ENCODE measurements at regions not wholly inside any gene's neighbourhood (a gene's known extent, or its start where the extent isn't known, plus 50 kb on each side); places are given as distances from the start of the nearest gene placed in this dataset.

- H3K27me3 ChIP-seq (ENCODE audit: insufficient read depth, low read depth): no peaks in the 10 kb centered on the region
- no peak overlapping the region for H3K9ac ChIP-seq
- TF ChIP-seq CTCF (conservative IDR thresholded peaks at IDR 0.05; ENCODE audit: low read depth, low read length): no peak
- H4K20me1 ChIP-seq (ENCODE audit: insufficient read depth): no peaks in the 10 kb centered on the region
- H2AFZ ChIP-seq (ENCODE audit: low read depth): no peak overlapping the region
- no peaks in the 10 kb centered on the region for H3K36me3 ChIP-seq (ENCODE audit: insufficient read depth)
- H3K79me2 ChIP-seq (ENCODE audit: insufficient read depth, low read depth): no peaks in the 10 kb centered on the region
- no peak overlapping the region for H3K4me2 ChIP-seq
- peaks cover 2% of the 10 kb centered on the region for H3K4me1 ChIP-seq (ENCODE audit: low read depth, poor library complexity, severe bottlenecking)
- H3K27ac ChIP-seq: no peak overlapping the region
- H3K4me3 ChIP-seq (IDR thresholded peaks at IDR 0.05; ENCODE audit: insufficient read depth, low read depth, low read length): no peak overlapping the region
These were observed 392.3 kb downstream of the DMAC1 start for GRCh38 chr9:7407246-7407645.

- Histone ChIP-seq H3K4me1 (ENCODE audit: low read depth, poor library complexity, severe bottlenecking) (peaks cover 5% of the 10 kb centered on the region), H4K20me1 (ENCODE audit: insufficient read depth) (no peaks in the 10 kb centered on the region), H3K4me3 (IDR thresholded peaks at IDR 0.05; ENCODE audit: insufficient read depth, low read depth, low read length) (no peak overlapping the region), H3K36me3 (ENCODE audit: insufficient read depth) (no peaks in the 10 kb centered on the region), H3K27me3 (ENCODE audit: insufficient read depth, low read depth) (no peaks in the 10 kb centered on the region), H3K79me2 (ENCODE audit: insufficient read depth, low read depth) (no peaks in the 10 kb centered on the region), H2AFZ (ENCODE audit: low read depth) (no peak overlapping the region), H3K9ac (no peak overlapping the region), H3K4me2 (no peak overlapping the region), H3K27ac (no peak overlapping the region)
- TF ChIP-seq CTCF (conservative IDR thresholded peaks at IDR 0.05; ENCODE audit: low read depth, low read length): no peak
These were observed 393.5 kb downstream of the DMAC1 start for GRCh38 chr9:7405924-7406604.

- Histone ChIP-seq H3K27ac (no peak overlapping the region), H3K27me3 (ENCODE audit: insufficient read depth, low read depth) (no peaks in the 10 kb centered on the region)
These were observed 395.6 kb downstream of the DMAC1 start for GRCh38 chr9:7403839-7404487.

GRCh38 chr9:7403028-7403389 is 396.6 kb downstream of the DMAC1 start:
- H4K20me1 ChIP-seq (ENCODE audit: insufficient read depth): no peaks in the 10 kb centered on the region
- peaks cover 5% of the 10 kb centered on the region for H3K4me1 ChIP-seq (ENCODE audit: low read depth, poor library complexity, severe bottlenecking)
- H3K27me3 ChIP-seq (ENCODE audit: insufficient read depth, low read depth): no peaks in the 10 kb centered on the region
- no peak overlapping the region for H3K4me2 ChIP-seq
- no peaks in the 10 kb centered on the region for H3K79me2 ChIP-seq (ENCODE audit: insufficient read depth, low read depth)
- no peaks in the 10 kb centered on the region for H3K36me3 ChIP-seq (ENCODE audit: insufficient read depth)
- no peak overlapping the region for H2AFZ ChIP-seq (ENCODE audit: low read depth)
- no peak overlapping the region for H3K4me3 ChIP-seq (IDR thresholded peaks at IDR 0.05; ENCODE audit: insufficient read depth, low read depth, low read length)
- no peak for TF ChIP-seq CTCF (conservative IDR thresholded peaks at IDR 0.05; ENCODE audit: low read depth, low read length)
- no peak overlapping the region for H3K27ac ChIP-seq
- no peak overlapping the region for H3K9ac ChIP-seq

More at GRCh38 chr9:7403839-7404487, 395.6 kb downstream of the DMAC1 start:
- Histone ChIP-seq H3K79me2 (ENCODE audit: insufficient read depth, low read depth) (no peaks in the 10 kb centered on the region), H3K9ac (no peak overlapping the region), H4K20me1 (ENCODE audit: insufficient read depth) (no peaks in the 10 kb centered on the region), H3K4me2 (no peak overlapping the region), H3K4me3 (IDR thresholded peaks at IDR 0.05; ENCODE audit: insufficient read depth, low read depth, low read length) (no peak overlapping the region), H2AFZ (ENCODE audit: low read depth) (no peak overlapping the region), H3K4me1 (ENCODE audit: low read depth, poor library complexity, severe bottlenecking) (peaks cover 5% of the 10 kb centered on the region), H3K36me3 (ENCODE audit: insufficient read depth) (no peaks in the 10 kb centered on the region)
- no peak for TF ChIP-seq CTCF (conservative IDR thresholded peaks at IDR 0.05; ENCODE audit: low read depth, low read length)

Measured in KMS-11 (cell line).